NT2/D1 (cell line): ENCODE measurements at regions not wholly inside any gene's neighbourhood (a gene's known extent, or its start where the extent isn't known, plus 50 kb on each side); places are given as distances from the start of the nearest gene placed in this dataset.

Experiments
- SUZ12 ChIP-seq: IDR thresholded peaks from 2 replicates; pipeline ENCODE4 v1.6.1; 2011; ENCODE audit not compliant: insufficient read length, insufficient read depth; ENCODE audit errors: extremely low read depth
- YY1 ChIP-seq: IDR thresholded peaks from 2 replicates; pipeline ENCODE4 v1.6.1; 2011; ENCODE audit not compliant: insufficient read length, insufficient read depth
- ZNF274 ChIP-seq: IDR thresholded peaks from 2 replicates; pipeline ENCODE4 v1.6.1; 2011; ENCODE audit warnings: mild to moderate bottlenecking, low read depth, low read length

GRCh38 chrX:150225756-150226155, 137.4 kb upstream of the MAMLD1 start:
- TF ChIP-seq YY1: no peak
- TF ChIP-seq ZNF274: no peak
- TF ChIP-seq SUZ12: no peak
